Right lobe of liver (tissue), 4 donors: ENCODE measurements at regions not wholly inside any gene's neighbourhood (a gene's known extent, or its start where the extent isn't known, plus 50 kb on each side); places are given as distances from the start of the nearest gene placed in this dataset.

Experiments
- CTCF ChIP-seq, 4 donors: fragments of 200-600 bp in 3 of 4; fragments of 450-650 bp in 1 of 4; IDR thresholded peaks; one replicate each; pipeline versions ENCODE4 v1.5.1 to v1.8.0; 2016 to 2022; ENCODE audit warnings: antibody characterized with exemption in 4 of 4, mild to moderate bottlenecking in 2 of 4
- POLR2A ChIP-seq: fragments of 450-650 bp; IDR thresholded peaks from one replicate; pipeline ENCODE4 v1.6.1; 2017; ENCODE audit warnings: antibody characterized with exemption, mild to moderate bottlenecking
- donor health status: DM: no; HTN: no; CAD: no.
- donor health status: DM: no; HTN: no; CAD: no.
- donor health status: DM: no; HTN: yes; CAD: no.

- TF ChIP-seq CTCF (IDR thresholded peaks at IDR 0.05) = no peak
- TF ChIP-seq POLR2A = no peak
Measured at GRCh38 chr2:139194546-139194945, 414.4 kb upstream of the NXPH2 start.
